ENCODE measurements at regions not wholly inside any gene's neighbourhood (a gene's known extent, or its start where the extent isn't known, plus 50 kb on each side); places are given as distances from the start of the nearest gene placed in this dataset.

- BruUV-seq (replicated peaks) = no TSS peak
- H3K4me1 ChIP-seq = no peaks in the 10 kb centered on the region
- no peaks in the 10 kb centered on the region for H3K4me1 Mint-ChIP-seq (ENCODE audit: low read depth, unreplicated experiment)
- TF ChIP-seq CTCF (IDR thresholded peaks at IDR 0.05; ENCODE audit: insufficient read depth in 1 of 2, low read depth in 1 of 2, low read length in 1 of 2, severe bottlenecking in 1 of 2, unreplicated experiment in 1 of 2) = no peak
- ChIA-PET CTCF (no interaction called here), POLR2A (no interaction called here)
- H3K27me3 Mint-ChIP-seq (ENCODE audit: insufficient read depth, unreplicated experiment) = no peaks in the 10 kb centered on the region
- intact Hi-C loops (cut with micrococcal nuclease; ENCODE audit: unreplicated experiment) = no loop called here
- no peak overlapping the region for H3K27ac Mint-ChIP-seq (ENCODE audit: unreplicated experiment)
- no peaks in the 10 kb centered on the region for H3K9me3 Mint-ChIP-seq (ENCODE audit: unreplicated experiment)
- DNase-seq = no peak
- H3K27me3 ChIP-seq (replicated peaks; ENCODE audit: control insufficient read depth, insufficient read depth, low read length) = no peaks in the 10 kb centered on the region
- no peak overlapping the region for H3K4me3 ChIP-seq (ENCODE audit: low read depth, low read length)
- H3K4me3 Mint-ChIP-seq (ENCODE audit: unreplicated experiment) = no peak overlapping the region
- no peaks in the 10 kb centered on the region for H3K36me3 ChIP-seq (ENCODE audit: control insufficient read depth, insufficient read depth, low read length)
- H3K36me3 Mint-ChIP-seq (ENCODE audit: insufficient read depth, unreplicated experiment) = no peaks in the 10 kb centered on the region
- no peaks in the 10 kb centered on the region for H3K9me3 ChIP-seq
Measured at GRCh38 chr9:16048129-16048528, 495.3 kb downstream of the CCDC171 start.

- TF ChIP-seq CTCF (IDR thresholded peaks at IDR 0.05; ENCODE audit: insufficient read depth in 1 of 2, low read depth in 1 of 2, low read length in 1 of 2, severe bottlenecking in 1 of 2, unreplicated experiment in 1 of 2) = no peak
- H3K4me1 ChIP-seq = no peaks in the 10 kb centered on the region
- Mint-ChIP-seq H3K36me3 (ENCODE audit: insufficient read depth, unreplicated experiment) (no peaks in the 10 kb centered on the region), H3K4me3 (ENCODE audit: unreplicated experiment) (no peak overlapping the region), H3K27me3 (ENCODE audit: insufficient read depth, unreplicated experiment) (no peaks in the 10 kb centered on the region), H3K4me1 (ENCODE audit: low read depth, unreplicated experiment) (no peaks in the 10 kb centered on the region), H3K27ac (ENCODE audit: unreplicated experiment) (no peak overlapping the region), H3K9me3 (ENCODE audit: unreplicated experiment) (no peaks in the 10 kb centered on the region)
- H3K36me3 ChIP-seq (ENCODE audit: control insufficient read depth, insufficient read depth, low read length) = no peaks in the 10 kb centered on the region
- H3K9me3 ChIP-seq = no peaks in the 10 kb centered on the region
- H3K4me3 ChIP-seq (ENCODE audit: low read depth, low read length) = no peak overlapping the region
- H3K27me3 ChIP-seq (replicated peaks; ENCODE audit: control insufficient read depth, insufficient read depth, low read length) = no peaks in the 10 kb centered on the region
- ChIA-PET POLR2A (no interaction called here), CTCF (interaction anchor here (0.8 kb wide), 1 partner anchor 10 kb away, joined by 3 read pairs; no protein-coding TSS in a partner anchor)
- intact Hi-C loops (cut with micrococcal nuclease; ENCODE audit: unreplicated experiment) = no loop called here
- BruUV-seq (replicated peaks) = no TSS peak
- DNase-seq = no peak
Measured at GRCh38 chr9:16052146-16052545, 499.3 kb downstream of the CCDC171 start.

- Histone ChIP-seq H3K4me3 (ENCODE audit: low read depth, low read length) (no peak overlapping the region), H3K4me1 (no peaks in the 10 kb centered on the region), H3K27me3 (replicated peaks; ENCODE audit: control insufficient read depth, insufficient read depth, low read length) (no peaks in the 10 kb centered on the region), H3K9me3 (no peaks in the 10 kb centered on the region), H3K36me3 (ENCODE audit: control insufficient read depth, insufficient read depth, low read length) (no peaks in the 10 kb centered on the region)
- H3K36me3 Mint-ChIP-seq (ENCODE audit: insufficient read depth, unreplicated experiment) = no peaks in the 10 kb centered on the region
- H3K4me3 Mint-ChIP-seq (ENCODE audit: unreplicated experiment) = no peak overlapping the region
- ChIA-PET CTCF (no interaction called here), POLR2A (no interaction called here)
- H3K27ac Mint-ChIP-seq (ENCODE audit: unreplicated experiment) = no peak overlapping the region
- BruUV-seq (replicated peaks) = no TSS peak
- no peak for TF ChIP-seq CTCF (IDR thresholded peaks at IDR 0.05; ENCODE audit: insufficient read depth in 1 of 2, low read depth in 1 of 2, low read length in 1 of 2, severe bottlenecking in 1 of 2, unreplicated experiment in 1 of 2)
- H3K27me3 Mint-ChIP-seq (ENCODE audit: insufficient read depth, unreplicated experiment) = no peaks in the 10 kb centered on the region
- intact Hi-C loops (cut with micrococcal nuclease; ENCODE audit: unreplicated experiment) = no loop called here
- no peaks in the 10 kb centered on the region for H3K4me1 Mint-ChIP-seq (ENCODE audit: low read depth, unreplicated experiment)
- H3K9me3 Mint-ChIP-seq (ENCODE audit: unreplicated experiment) = no peaks in the 10 kb centered on the region
- DNase-seq = no peak
Measured at GRCh38 chr9:16052757-16053530, 500.1 kb downstream of the CCDC171 start.

Measured in Caco-2 (cell line).